Kasumi-1 (cell line): ENCODE measurements at regions not wholly inside any gene's neighbourhood (a gene's known extent, or its start where the extent isn't known, plus 50 kb on each side); places are given as distances from the start of the nearest gene placed in this dataset.
A peak's percentile ranks its signal among the peaks of the same experiment; 100 is the strongest.
"Not testable (repeated sequence)": the region's sequence is repeated elsewhere in the genome, so short reads cannot be mapped to it uniquely, and the experiment has no call there.

Experiments used
- DNase-seq, 2 experiments: peaks; one replicate each; lab custom pipeline; 2025; lab: John Stamatoyannopoulos, UW

DNA sequence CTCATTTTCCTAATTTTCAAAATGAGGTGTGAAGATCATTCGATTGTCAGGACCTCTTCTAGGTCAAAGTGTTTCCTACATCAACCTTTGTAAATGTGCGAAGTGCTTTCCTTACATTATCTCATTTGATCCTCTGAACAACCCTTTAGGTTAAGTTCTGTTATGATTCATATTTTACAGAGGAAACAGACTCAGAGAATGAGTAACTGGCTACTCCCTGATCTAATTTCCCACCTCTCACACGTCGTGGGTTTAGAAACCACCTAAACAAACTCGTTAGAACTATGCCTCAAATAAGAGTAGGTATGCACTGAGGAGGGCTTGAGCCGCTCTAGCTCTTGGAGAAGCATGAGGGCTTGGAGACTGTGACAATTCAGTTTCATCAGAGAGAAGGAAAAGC lies 148.6 kb downstream of the CD47 start:
- DNase-seq: no peak

DNA sequence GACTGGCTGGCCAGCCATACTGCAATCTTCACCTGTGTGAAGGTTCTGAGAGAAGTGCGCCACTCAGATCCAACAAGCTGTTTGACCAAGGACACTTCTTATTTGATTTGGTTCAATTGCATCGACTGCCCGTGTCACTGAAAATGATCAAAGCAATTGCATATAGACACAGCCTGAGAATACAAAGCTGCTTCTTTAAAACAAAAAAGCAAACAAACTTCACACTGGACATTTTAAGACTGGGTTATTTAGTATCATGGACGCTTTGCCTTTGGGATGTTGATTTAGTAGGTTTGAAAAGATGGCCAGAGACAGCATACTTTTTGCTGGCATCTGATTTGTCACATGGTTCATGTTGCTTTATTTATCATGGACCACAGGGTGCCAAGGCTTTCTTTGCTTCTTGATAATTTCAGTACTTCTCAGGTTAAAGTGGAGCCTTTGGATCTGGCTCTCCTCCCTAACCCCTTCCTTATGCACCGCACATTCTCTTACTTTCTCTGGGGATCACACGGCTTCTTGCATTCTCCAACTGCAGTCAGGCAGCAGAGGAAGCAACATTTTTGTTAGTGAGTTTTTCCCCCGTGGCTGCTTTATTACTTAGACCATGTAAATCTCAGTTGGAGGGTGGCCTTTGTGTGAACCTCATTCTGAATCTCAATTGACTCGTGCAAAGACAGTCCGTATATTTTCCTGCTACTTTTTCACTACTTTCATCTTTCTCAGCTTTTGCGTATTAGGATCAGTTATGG lies 151.0 kb downstream of the CD47 start:
- no peak for DNase-seq

DNA sequence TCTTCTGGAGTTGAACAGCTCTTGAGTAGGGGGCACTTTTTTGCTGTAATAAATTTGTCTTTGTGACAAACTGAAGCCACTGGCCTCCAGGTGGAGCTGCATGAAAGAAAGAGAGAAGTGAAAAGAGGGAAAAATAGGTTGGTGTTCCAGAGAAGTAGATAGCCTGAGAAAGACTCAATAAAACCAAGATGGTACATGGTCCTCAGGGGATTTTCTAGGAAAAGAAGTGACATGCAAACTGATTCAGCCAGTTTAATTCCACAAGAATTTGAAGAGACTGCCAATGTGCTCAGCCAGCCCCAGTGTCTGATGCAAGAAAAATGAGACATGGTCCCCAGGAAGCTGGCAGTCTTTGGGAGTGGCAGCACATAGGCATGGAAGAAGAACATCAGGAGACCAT lies 152.7 kb downstream of the CD47 start:
- peak; percentile 48 to 49 for DNase-seq

DNA sequence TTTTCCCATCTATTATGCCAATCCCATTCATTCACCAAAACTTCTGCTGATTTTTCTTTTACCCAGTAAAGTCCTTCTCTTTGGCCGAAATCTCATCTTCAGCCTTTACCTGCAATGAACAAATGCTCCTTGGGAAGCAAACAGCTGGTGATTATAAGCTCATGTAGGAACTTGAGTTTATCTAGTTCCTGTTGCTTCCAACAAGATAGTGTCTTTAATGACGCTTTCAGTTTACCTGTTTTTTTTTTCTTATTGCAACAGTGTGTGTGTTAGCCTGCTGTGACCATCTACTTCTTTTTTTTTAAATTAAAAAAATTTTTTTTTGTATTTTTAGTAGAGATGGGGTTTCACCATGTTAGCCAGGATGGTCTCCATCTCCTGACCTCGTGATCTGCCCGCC lies 156.0 kb downstream of the CD47 start:
- DNase-seq: no peak

DNA sequence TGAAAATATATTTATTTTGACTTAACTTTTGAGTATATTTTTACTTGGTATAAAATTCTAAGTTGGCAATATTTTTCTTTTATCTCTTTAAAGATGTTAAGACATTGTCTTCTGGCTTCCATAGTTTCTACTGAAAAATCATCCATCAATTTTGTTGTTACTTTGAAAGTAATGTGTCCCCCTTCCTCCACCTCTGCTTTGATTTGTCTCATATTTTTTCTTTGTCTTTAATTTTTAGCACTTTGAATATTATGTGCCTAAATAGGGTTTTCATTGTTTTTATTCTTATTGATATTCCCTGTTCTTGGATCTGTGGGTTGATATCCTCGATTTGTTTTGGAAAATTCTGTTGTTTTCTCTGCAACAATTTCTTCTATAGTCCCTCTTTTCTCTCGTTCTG lies 157.4 kb downstream of the CD47 start:
- no peak for DNase-seq

DNA sequence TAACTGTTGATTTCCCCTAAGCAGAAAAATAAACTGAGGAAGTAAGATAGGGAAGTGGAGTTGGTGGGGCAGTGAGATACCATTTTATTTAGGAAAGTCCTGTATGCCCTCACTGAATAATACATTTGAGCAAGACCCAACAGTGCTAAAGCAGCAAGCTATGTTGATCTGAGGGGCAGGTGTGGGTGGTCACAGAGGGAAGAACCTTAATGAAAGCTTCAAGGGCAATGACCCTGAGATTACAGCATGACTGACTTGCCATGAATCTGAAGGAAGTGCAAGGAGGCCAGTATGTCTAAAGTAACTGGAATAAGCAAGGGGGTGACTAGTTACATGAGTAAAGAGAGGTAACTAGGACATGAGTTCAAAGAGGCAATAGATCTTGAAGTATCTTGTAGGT lies 159.5 kb downstream of the CD47 start:
- DNase-seq: no peak

DNA sequence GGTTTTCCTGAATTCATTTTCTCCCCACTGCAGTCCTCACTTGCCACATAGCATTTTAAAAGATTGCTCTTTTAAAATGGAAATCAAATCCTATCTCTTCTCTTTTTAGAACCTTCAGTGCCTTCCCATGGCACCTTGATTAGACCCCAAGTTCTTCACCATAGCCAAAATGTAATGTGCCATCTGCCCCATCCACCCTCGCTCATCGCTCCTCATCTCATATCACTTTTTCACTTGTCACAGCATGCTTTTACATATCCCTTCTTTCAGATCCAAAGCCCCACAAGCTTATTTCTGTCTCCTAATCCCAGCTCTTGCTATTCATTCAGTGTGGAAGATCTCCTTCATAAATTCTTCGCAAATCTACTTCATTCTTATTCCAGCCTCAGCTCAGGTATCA lies 161.7 kb downstream of the CD47 start:
- DNase-seq: no peak

DNA sequence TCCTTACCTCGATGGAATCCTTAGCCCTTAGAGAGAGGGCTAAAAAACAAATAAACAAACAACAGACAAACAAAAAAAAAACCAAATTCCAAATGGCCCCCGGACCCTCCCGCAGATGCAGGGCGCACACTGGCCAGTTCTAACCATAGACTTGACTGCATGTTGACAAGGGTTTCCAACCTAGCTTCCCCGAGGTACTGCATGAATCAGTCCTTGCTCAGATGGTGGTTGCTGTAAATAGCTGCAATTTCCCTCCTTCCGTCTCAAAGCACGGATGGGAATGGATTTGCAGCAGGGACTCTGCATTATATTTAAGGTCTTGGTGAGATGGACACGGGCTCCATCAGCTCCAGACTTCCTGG lies 162.8 kb downstream of the CD47 start:
- DNase-seq: no peak

DNA sequence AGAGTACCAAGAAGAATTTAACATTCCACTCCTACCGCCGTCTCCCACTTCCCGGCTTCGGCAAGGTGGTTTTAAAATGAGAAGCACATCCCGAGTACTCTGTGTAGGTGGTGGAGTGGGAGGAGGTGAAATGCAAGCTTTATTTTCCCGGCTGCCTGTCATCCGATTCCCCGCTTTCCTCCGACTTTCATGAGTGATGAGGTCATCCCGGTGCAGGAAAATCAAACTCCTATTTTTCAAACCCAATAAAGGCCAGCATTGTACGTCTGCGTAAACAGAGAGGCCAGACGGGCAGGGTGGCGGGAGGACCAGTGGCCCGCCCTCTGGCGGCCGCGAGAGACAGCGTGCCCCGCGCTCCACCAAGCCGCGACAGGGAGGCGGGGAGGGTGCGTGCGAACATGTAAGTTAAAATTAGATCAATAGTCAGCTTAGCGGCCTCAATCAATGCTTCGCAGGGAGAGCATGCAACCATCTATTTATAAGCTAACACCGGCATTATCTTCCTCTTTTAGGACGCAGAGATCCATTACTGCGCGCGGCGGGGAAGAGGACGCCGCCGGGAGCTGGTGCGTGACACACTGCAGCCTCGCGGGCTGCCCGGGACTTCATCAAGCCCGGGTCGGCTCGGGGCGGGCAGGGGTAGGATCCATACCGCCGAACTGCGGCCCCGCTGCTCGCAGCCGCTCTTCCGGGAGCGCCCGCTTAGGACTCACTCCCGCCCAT lies 163.3 kb downstream of the CD47 start:
- peak; percentile 60 to 64 for DNase-seq

DNA sequence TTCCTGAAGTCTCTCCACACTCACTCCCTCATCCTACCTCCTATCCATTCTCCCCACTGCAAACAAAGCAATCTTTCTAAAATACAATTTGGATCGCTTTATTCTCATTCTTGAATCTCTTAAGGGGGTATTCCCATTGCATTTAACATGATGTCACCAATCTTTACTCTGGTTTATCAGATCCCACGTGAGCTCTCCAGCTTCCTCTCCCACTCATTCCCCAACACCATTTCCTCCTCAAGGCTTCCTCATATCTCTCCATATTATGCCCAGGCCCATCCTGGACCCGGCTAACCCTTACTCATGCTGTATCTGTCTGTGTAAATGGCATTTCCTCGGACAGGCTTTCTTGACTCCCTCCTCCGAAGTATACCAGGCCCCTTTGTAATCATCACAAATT lies 165.0 kb downstream of the CD47 start:
- DNase-seq: no peak

DNA sequence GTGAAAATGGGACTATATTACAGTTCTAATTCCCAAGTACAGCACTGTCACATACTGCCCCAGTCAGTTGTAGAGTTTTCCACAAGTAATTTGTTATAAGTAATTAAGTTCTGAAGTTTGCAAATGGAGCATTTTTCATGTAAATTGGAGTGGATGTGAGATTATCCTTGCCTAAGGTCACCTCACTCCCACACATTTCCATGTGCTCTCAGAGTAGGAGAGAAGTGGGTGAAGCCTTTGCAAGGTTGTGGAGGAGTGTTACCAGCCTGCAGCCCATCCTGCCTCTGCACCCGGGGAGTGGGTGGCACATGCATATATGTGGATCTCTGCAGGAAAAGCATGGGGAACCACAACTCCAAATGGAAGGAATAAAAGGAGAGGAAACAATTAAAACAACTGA lies 169.8 kb downstream of the CD47 start:
- DNase-seq: no peak

DNA sequence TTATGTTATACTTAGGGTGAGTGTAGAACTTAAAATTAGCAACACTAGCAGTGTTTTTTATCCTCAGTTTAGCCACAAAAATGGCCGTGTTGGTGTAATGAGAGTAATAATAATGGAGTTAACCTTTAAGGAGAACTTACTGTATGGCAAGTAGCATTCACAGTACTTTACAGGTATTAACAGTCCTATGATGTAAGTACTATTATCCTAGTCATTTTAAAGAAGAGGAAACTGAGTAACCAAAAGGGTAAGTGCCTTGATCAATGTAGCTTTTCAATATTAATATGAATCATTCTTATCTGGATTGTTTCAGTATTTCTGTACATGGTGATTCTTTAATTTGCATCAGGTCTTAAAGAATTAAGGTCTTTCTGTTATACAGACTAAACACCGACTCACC lies 170.3 kb downstream of the CD47 start:
- DNase-seq: no peak

DNA sequence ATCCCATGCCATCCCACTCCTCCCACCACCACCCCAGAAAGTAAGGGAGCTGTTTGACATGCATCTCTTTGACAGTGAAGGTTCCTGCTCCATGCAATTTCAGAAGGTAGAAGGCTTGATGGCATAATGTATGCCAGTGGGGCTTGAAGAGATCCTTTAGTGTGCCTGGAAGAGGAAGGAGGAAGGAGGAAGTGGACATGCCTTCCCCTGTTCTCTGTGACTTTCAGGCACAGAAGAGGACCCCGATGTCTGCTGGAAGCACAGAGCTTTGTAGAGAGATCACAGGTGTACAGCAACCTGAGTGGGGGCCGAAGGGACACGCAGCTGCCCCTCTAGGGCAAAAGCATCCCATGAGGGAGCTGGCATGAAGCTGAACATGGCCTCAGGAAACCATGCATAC lies 171.6 kb downstream of the CD47 start:
- DNase-seq: no peak

DNA sequence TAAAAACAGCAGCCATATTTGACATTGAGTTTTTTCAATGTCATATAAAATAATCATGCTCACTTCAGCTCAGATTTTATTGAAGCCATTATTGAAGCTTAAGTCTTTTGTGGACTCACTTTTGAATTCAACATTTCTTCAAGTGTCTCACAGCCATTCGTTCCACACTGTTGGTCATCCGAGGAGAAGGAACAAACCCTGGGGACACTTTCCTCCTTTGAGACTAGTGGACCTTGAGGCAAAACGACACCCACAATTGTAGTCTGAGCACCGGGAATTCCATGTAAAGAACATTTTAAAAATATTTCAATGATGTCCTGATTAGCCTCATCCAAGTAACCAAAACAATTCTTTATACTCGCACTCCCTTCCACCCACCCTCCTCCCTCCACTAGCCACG lies 174.7 kb downstream of the CD47 start:
- DNase-seq: no peak

DNA sequence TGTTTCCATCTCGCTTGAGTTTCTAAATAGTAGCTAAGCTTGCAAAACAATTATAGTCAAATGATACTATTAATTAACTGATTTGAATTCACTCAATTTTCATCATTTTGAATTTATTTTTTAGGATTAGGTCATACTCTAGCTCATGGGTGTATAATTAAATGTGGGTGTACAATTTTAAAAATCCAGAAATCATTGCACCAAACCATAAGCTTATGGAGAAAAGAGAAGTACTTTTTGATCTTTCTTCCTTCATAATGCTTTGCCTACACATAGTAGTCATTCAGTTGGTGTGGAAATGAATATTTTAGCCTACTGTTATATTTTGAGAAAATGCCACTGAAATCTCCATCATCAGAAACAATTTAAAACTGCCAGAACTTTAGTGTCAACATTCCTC lies 175.1 kb downstream of the CD47 start:
- no peak for DNase-seq

DNA sequence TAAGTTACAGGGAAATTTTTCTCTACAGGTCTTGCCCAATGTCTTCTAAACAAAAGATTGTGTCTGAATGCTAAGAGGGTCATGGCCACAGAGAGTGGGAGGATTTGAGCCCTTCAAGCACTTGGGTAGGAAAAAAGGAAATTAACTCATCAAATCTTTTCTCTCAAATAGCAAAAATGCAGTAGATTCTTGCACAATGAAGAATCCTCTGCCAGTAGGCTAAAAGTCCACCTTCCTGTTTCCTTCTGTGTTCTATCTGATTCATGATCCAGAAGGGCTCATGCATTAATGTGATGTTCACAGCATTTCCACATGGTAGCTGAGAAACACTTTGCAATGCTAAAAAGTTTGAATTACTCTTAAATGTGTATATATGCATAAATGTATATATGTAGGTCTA lies 177.1 kb downstream of the CD47 start:
- DNase-seq: peak in 1 of 2 experiments; percentile 19

DNA sequence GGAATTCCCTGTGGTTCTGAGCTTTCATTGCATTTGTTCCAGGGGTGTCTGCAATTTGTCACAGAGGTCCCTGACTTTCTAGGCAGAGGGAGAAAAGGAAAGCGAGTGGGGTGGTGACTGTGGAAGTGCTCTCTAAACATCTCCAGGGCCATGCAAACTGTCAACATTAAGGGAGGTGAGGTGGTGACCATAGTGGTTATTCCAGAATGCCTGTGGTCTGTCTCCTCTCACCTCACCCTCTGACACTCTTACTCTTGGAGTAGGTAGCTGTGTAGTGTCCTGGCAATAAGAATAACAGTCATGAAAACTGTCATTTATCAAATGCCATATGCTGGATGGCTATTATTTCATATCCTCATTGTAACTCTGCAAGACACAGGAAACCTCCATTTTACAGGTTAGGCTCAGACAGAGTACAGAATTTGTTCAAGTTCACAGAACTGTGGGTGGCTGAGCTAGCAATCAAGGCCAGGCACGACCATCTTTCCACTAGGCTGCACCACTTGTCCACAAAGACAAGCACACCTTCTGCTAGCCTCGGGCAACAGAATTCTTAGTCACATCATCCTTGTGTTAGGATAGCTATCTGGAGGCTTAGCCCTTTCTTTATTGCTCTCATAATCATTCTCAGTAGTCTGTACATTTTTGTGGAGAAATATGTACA lies 179.4 kb downstream of the CD47 start:
- no peak for DNase-seq

DNA sequence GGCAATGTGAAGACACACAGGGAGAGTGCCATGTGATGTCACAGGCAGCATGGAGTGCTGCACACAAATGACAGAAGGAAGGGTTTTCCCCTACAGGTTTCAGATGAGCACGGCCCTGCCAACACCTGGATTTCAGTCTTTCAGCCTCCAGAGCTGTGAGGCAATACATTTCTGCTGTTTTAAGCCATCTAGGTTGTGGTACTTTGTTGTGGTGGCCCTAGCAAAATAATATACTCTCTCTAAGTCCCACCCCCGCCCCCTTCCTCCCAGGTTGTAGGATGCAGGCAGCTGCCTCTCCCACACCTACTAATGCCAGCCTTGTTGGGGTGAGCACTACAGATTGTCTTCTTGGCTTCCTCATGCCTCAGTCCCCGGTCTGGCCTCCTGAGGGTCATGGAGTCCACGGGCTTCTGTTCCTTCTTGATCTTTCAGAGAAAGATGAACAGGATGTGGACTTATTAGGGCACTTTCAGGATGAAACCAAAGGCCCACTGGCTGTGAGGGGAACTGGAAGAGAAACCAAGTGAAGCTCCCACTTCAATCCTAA lies 180.0 kb downstream of the CD47 start:
- DNase-seq: no peak

DNA sequence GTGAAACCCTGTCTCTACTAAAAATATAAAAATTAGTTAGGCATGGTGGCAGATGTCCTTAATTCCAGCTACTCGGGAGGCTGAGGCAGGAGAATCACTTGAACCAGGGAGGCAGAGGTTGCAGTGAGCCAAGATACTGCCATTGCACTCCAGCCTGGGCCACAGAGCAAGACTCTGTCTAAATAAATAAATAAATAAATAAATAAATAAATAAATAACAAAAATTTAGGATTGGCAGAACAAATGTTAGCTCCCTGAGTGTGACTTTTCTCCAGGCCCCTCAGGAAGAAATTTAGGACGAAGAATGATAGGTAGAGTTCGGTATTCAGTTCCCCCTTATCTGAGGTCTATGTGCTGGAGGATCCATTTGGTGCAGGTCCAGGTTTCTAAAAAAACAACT lies 181.2 kb downstream of the CD47 start:
- DNase-seq: not testable (repeated sequence)

DNA sequence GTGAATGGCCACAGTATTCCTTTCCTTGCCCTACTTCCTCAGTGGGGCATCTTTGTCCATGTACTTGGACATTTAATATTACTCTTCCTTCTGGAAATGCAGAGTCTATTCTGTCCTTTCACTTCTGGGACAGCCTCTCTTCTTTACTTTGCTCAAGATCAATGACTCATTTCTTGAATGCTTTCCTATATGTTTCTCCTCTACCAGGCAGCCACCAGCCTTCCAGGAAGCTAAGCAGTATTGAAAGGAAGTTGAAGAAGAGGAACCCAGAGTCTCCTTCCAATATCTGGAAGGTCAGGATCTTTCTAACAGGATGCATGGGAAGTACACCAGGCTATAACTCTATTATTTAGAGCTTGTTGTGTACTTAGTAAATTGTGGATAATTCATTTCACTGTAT lies 182.8 kb downstream of the CD47 start:
- DNase-seq: no peak

DNA sequence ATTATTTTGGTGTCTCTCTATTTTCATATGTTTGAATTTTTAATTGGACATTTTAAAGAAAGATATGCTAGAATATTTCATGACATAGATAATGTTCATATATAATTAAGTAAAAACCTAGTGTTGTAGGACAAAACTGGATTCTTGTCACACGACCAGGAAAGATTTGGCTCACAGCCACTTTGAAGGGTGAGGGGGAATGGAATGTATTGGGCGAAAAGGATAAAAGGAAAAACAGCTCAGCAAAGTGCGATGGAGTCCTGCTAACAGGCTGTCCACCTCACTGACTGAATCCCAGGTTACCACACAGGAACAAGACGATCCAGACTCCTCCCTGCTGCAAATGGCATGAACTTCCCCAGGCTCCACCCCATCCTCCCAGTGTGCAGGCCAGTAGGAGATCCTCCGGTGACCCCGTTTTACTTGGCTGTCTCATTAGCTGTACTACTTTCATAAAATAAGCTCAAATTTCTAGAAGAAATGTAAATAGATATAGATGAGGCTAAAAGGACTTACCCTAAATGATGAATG lies 186.2 kb downstream of the CD47 start:
- DNase-seq: no peak

DNA sequence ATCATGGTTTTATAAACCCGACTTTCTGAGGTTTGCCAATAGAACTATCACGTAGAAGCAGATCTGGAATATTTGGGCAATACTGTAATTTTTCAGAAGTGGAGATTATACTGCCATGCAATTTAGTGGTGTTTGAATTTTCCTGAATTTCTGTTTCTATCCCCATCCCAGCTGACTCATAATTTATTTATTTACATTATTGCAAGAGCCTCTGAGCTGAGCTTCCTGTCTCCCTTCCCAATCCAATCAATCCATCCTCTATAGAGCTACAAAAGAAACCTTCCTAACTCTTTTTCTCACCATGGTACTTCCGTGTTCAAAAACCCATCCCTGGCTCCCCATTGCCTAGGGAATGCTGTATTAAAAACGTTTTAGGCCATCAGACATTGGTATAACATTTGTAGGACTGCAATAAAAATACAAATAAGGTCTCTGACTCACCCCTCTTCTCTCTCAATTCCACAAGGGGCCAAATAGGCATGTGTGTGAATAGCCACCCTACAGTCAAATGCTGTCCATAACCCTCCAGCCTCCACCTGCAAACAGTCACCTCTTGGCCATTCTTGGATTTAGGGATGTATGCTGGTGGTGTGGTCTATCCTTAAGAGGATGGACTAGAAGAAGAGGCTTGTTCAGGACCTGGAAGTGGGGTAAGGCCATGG lies 190.7 kb downstream of the CD47 start:
- DNase-seq: no peak
